ENCODE measurements at regions not wholly inside any gene's neighbourhood (a gene's known extent, or its start where the extent isn't known, plus 50 kb on each side); places are given as distances from the start of the nearest gene placed in this dataset.

- no peaks in the 10 kb centered on the region for H3K4me1 ChIP-seq (ENCODE audit: insufficient read depth, low read length)
- no peak overlapping the region for H3K27ac ChIP-seq (ENCODE audit: low read depth, low read length)
- no peak overlapping the region for H3K4me3 ChIP-seq (ENCODE audit: low read length)
- no peaks in the 10 kb centered on the region for H3K27me3 ChIP-seq (ENCODE audit: insufficient read depth, low read length, poor library complexity, severe bottlenecking)
- H3K27me3 Mint-ChIP-seq = no peaks in the 10 kb centered on the region
- no peaks in the 10 kb centered on the region for H3K4me1 Mint-ChIP-seq
- H3K9me3 ChIP-seq (ENCODE audit: low read length) = no peaks in the 10 kb centered on the region
- DNase-seq = no peak
- POLR2A ChIA-PET = no interaction called here
- no peak overlapping the region for H3K4me3 Mint-ChIP-seq
- no peaks in the 10 kb centered on the region for H3K36me3 Mint-ChIP-seq
- no peaks in the 10 kb centered on the region for H3K36me3 ChIP-seq (ENCODE audit: insufficient read depth, low read length)
- H3K9me3 Mint-ChIP-seq = peaks cover 0 to 7% (median 3%) of the 10 kb centered on the region in 5 donors
- CTCF ChIA-PET = no interaction called here
- no peak overlapping the region for H3K27ac Mint-ChIP-seq
Observed at GRCh38 chr10:59102394-59102793, 74.0 kb upstream of the PHYHIPL start.

- no peak overlapping the region for H3K4me3 Mint-ChIP-seq
- no peaks in the 10 kb centered on the region for H3K4me1 ChIP-seq (ENCODE audit: insufficient read depth, low read length)
- no peaks in the 10 kb centered on the region for H3K4me1 Mint-ChIP-seq
- no peak overlapping the region for H3K27ac ChIP-seq (ENCODE audit: low read depth, low read length)
- no peaks in the 10 kb centered on the region for H3K9me3 ChIP-seq (ENCODE audit: low read length)
- H3K4me3 ChIP-seq (ENCODE audit: low read length) = no peak overlapping the region
- H3K27me3 Mint-ChIP-seq = no peaks in the 10 kb centered on the region
- no peaks in the 10 kb centered on the region for H3K36me3 ChIP-seq (ENCODE audit: insufficient read depth, low read length)
- peaks cover 0 to 7% (median 0%) of the 10 kb centered on the region in 5 donors for H3K9me3 Mint-ChIP-seq
- no peak for DNase-seq
- H3K36me3 Mint-ChIP-seq = no peaks in the 10 kb centered on the region
- ChIA-PET CTCF (no interaction called here), POLR2A (no interaction called here)
- no peaks in the 10 kb centered on the region for H3K27me3 ChIP-seq (ENCODE audit: insufficient read depth, low read length, poor library complexity, severe bottlenecking)
- H3K27ac Mint-ChIP-seq = no peak overlapping the region
Observed at GRCh38 chr10:59104186-59104585, 72.3 kb upstream of the PHYHIPL start.

- POLR2A ChIA-PET = no interaction called here
- CTCF ChIA-PET = no interaction called here
- no peaks in the 10 kb centered on the region for H3K4me1 ChIP-seq (ENCODE audit: insufficient read depth, low read length)
- no peaks in the 10 kb centered on the region for H3K27me3 Mint-ChIP-seq
- no peaks in the 10 kb centered on the region for H3K36me3 Mint-ChIP-seq
- no peaks in the 10 kb centered on the region for H3K9me3 ChIP-seq (ENCODE audit: low read length)
- peaks cover 0 to 4% (median 0%) of the 10 kb centered on the region in 5 donors for H3K9me3 Mint-ChIP-seq
- no peak overlapping the region for H3K27ac ChIP-seq (ENCODE audit: low read depth, low read length)
- no peaks in the 10 kb centered on the region for H3K27me3 ChIP-seq (ENCODE audit: insufficient read depth, low read length, poor library complexity, severe bottlenecking)
- H3K27ac Mint-ChIP-seq = no peak overlapping the region
- H3K4me1 Mint-ChIP-seq = no peaks in the 10 kb centered on the region
- H3K4me3 Mint-ChIP-seq = no peak overlapping the region
- no peak overlapping the region for H3K4me3 ChIP-seq (ENCODE audit: low read length)
- H3K36me3 ChIP-seq (ENCODE audit: insufficient read depth, low read length) = no peaks in the 10 kb centered on the region
- no peak for DNase-seq
Observed at GRCh38 chr10:59106441-59106840, 70.0 kb upstream of the PHYHIPL start.

- H3K4me3 ChIP-seq (ENCODE audit: low read length) = no peak overlapping the region
- H3K4me1 ChIP-seq (ENCODE audit: insufficient read depth, low read length) = no peaks in the 10 kb centered on the region
- Mint-ChIP-seq H3K4me1 (no peaks in the 10 kb centered on the region), H3K36me3 (no peaks in the 10 kb centered on the region), H3K27ac (no peak overlapping the region), H3K27me3 (no peaks in the 10 kb centered on the region), H3K4me3 (no peak overlapping the region), H3K9me3 (peaks cover 0 to 5% (median 0%) of the 10 kb centered on the region in 5 donors)
- H3K36me3 ChIP-seq (ENCODE audit: insufficient read depth, low read length) = no peaks in the 10 kb centered on the region
- no peak overlapping the region for H3K27ac ChIP-seq (ENCODE audit: low read depth, low read length)
- POLR2A ChIA-PET = no interaction called here
- H3K27me3 ChIP-seq (ENCODE audit: insufficient read depth, low read length, poor library complexity, severe bottlenecking) = no peaks in the 10 kb centered on the region
- no peak for DNase-seq
- CTCF ChIA-PET = no interaction called here
- no peaks in the 10 kb centered on the region for H3K9me3 ChIP-seq (ENCODE audit: low read length)
Observed at GRCh38 chr10:59107147-59107546, 69.3 kb upstream of the PHYHIPL start.

GRCh38 chr10:59108296-59108870 lies 68.1 kb upstream of the PHYHIPL start:
- Mint-ChIP-seq H3K27ac (no peak overlapping the region), H3K4me1 (no peaks in the 10 kb centered on the region)
- no peaks in the 10 kb centered on the region for H3K27me3 ChIP-seq (ENCODE audit: insufficient read depth, low read length, poor library complexity, severe bottlenecking)

GRCh38 chr10:59108886-59109288 lies 67.6 kb upstream of the PHYHIPL start:
- Histone ChIP-seq H3K4me1 (ENCODE audit: insufficient read depth, low read length) (no peaks in the 10 kb centered on the region), H3K4me3 (ENCODE audit: low read length) (no peak overlapping the region), H3K9me3 (ENCODE audit: low read length) (no peaks in the 10 kb centered on the region), H3K27me3 (ENCODE audit: insufficient read depth, low read length, poor library complexity, severe bottlenecking) (no peaks in the 10 kb centered on the region), H3K36me3 (ENCODE audit: insufficient read depth, low read length) (no peaks in the 10 kb centered on the region), H3K27ac (ENCODE audit: low read depth, low read length) (no peak overlapping the region)
- ChIA-PET POLR2A (no interaction called here), CTCF (interaction anchor here (1.0 kb wide), 1 partner anchor 26 kb away, joined by 3 read pairs; no protein-coding TSS in a partner anchor)
- H3K27me3 Mint-ChIP-seq = no peaks in the 10 kb centered on the region
- no peaks in the 10 kb centered on the region for H3K4me1 Mint-ChIP-seq
- H3K4me3 Mint-ChIP-seq = no peak overlapping the region
- H3K36me3 Mint-ChIP-seq = no peaks in the 10 kb centered on the region
- peaks cover 0 to 5% (median 0%) of the 10 kb centered on the region in 5 donors for H3K9me3 Mint-ChIP-seq
- no peak for DNase-seq
- H3K27ac Mint-ChIP-seq = no peak overlapping the region

More at GRCh38 chr10:59108296-59108870, 68.1 kb upstream of the PHYHIPL start:
- H3K4me3 ChIP-seq (ENCODE audit: low read length) = no peak overlapping the region
- H3K9me3 ChIP-seq (ENCODE audit: low read length) = no peaks in the 10 kb centered on the region
- no peak overlapping the region for H3K4me3 Mint-ChIP-seq
- ChIA-PET POLR2A (no interaction called here), CTCF (interaction anchor here (1.0 kb wide), 1 partner anchor 26 kb away, joined by 3 read pairs; no protein-coding TSS in a partner anchor)
- no peaks in the 10 kb centered on the region for H3K36me3 ChIP-seq (ENCODE audit: insufficient read depth, low read length)
- no peaks in the 10 kb centered on the region for H3K4me1 ChIP-seq (ENCODE audit: insufficient read depth, low read length)
- DNase-seq = no peak
- peaks cover 0 to 5% (median 0%) of the 10 kb centered on the region in 5 donors for H3K9me3 Mint-ChIP-seq
- no peaks in the 10 kb centered on the region for H3K36me3 Mint-ChIP-seq
- H3K27ac ChIP-seq (ENCODE audit: low read depth, low read length) = no peak overlapping the region
- H3K27me3 Mint-ChIP-seq = no peaks in the 10 kb centered on the region

- Mint-ChIP-seq H3K27ac (no peak overlapping the region), H3K27me3 (no peaks in the 10 kb centered on the region)
Observed at GRCh38 chr10:59109826-59110225, 66.6 kb upstream of the PHYHIPL start.

GRCh38 chr10:59124187-59124586 lies 52.3 kb upstream of the PHYHIPL start:
- Mint-ChIP-seq H3K4me1 (no peaks in the 10 kb centered on the region), H3K27ac (no peak overlapping the region), H3K9me3 (peaks cover 0 to 20% (median 3%) of the 10 kb centered on the region in 5 donors), H3K36me3 (no peaks in the 10 kb centered on the region), H3K27me3 (no peaks in the 10 kb centered on the region), H3K4me3 (no peak overlapping the region)
- Histone ChIP-seq H3K4me1 (ENCODE audit: insufficient read depth, low read length) (no peaks in the 10 kb centered on the region), H3K27me3 (ENCODE audit: insufficient read depth, low read length, poor library complexity, severe bottlenecking) (no peaks in the 10 kb centered on the region), H3K36me3 (ENCODE audit: insufficient read depth, low read length) (no peaks in the 10 kb centered on the region), H3K4me3 (ENCODE audit: low read length) (no peak overlapping the region), H3K27ac (ENCODE audit: low read depth, low read length) (no peak overlapping the region), H3K9me3 (ENCODE audit: low read length) (no peaks in the 10 kb centered on the region)
- ChIA-PET POLR2A (no interaction called here), CTCF (no interaction called here)
- no peak for DNase-seq

More at GRCh38 chr10:59109826-59110225, 66.6 kb upstream of the PHYHIPL start:
- Mint-ChIP-seq H3K9me3 (peaks cover 0 to 9% (median 0%) of the 10 kb centered on the region in 5 donors), H3K4me3 (no peak overlapping the region), H3K36me3 (no peaks in the 10 kb centered on the region), H3K4me1 (no peaks in the 10 kb centered on the region)
- H3K4me1 ChIP-seq (ENCODE audit: insufficient read depth, low read length) = no peaks in the 10 kb centered on the region
- no peaks in the 10 kb centered on the region for H3K36me3 ChIP-seq (ENCODE audit: insufficient read depth, low read length)
- H3K4me3 ChIP-seq (ENCODE audit: low read length) = no peak overlapping the region
- no peak for DNase-seq
- ChIA-PET CTCF (no interaction called here), POLR2A (no interaction called here)
- no peaks in the 10 kb centered on the region for H3K27me3 ChIP-seq (ENCODE audit: insufficient read depth, low read length, poor library complexity, severe bottlenecking)
- no peak overlapping the region for H3K27ac ChIP-seq (ENCODE audit: low read depth, low read length)
- no peaks in the 10 kb centered on the region for H3K9me3 ChIP-seq (ENCODE audit: low read length)

All from CD8-positive, alpha-beta memory T cell (primary cell).